IMR-90 (cell line): ENCODE measurements at regions not wholly inside any gene's neighbourhood (a gene's known extent, or its start where the extent isn't known, plus 50 kb on each side); places are given as distances from the start of the nearest gene placed in this dataset.

Source experiments
- ATAC-seq: fragments of 200-7000 bp; cut with Tn5 transposase; 2 replicates; pipeline ENCODE4 v1.9.1; 2020; ENCODE audit warnings: low read depth, mild to moderate bottlenecking, moderate library complexity
- BruUV-seq: library from RNA; stranded (reverse); fragments of 400-500 nt; replicated peaks from 2 replicates; lab custom pipeline; 2021; lab: Mats Ljungman, UMichigan
- CTCF ChIA-PET: fragments of 300-600 bp; formaldehyde crosslinking; extraction: SDS; loops from one replicate; lab custom pipeline; 2021; ENCODE audit warnings: antibody characterized with exemption; lab: Yijun Ruan, JAX
- POLR2A ChIA-PET: fragments of 300-600 bp; sonication (Branson Sonifier 250); formaldehyde crosslinking; loops from one replicate; lab custom pipeline; 2022; ENCODE audit warnings: antibody characterized with exemption; ENCODE audit not compliant: unreplicated experiment; lab: Charles Lee
- DNase-seq: peaks from one replicate; pipeline ENCODE4 v3.0.0; 2013
- H2AFZ ChIP-seq: replicated peaks from 2 replicates; pipeline ENCODE3; 2013; ENCODE audit warnings: low read length, mild to moderate bottlenecking; ENCODE audit not compliant: poor library complexity
- H2AK5ac ChIP-seq: 2 replicates; pipeline ENCODE4 v1.6.1; 2013; ENCODE audit warnings: low read depth, low read length, inconsistent platforms
- H2AK9ac ChIP-seq: replicated peaks from 2 replicates; pipeline ENCODE3; 2013; ENCODE audit warnings: mild to moderate bottlenecking, low read depth, low read length, moderate library complexity; ENCODE audit not compliant: poor library complexity
- H2BK120ac ChIP-seq: 2 replicates; pipeline ENCODE4 v1.6.1; 2013; ENCODE audit warnings: low read depth, low read length, inconsistent platforms
- H2BK15ac ChIP-seq: 3 replicates; pipeline ENCODE4 v1.6.1; 2013; ENCODE audit warnings: low read depth, low read length, inconsistent platforms
- H2BK20ac ChIP-seq: 2 replicates; pipeline ENCODE4 v1.6.1; 2013; ENCODE audit warnings: low read depth, mild to moderate bottlenecking, inconsistent platforms, low read length, moderate library complexity
- H2BK5ac ChIP-seq: 2 replicates; pipeline ENCODE4 v1.6.1; 2013; ENCODE audit warnings: mild to moderate bottlenecking, low read depth, low read length, inconsistent platforms; ENCODE audit not compliant: poor library complexity, severe bottlenecking
- H3K14ac ChIP-seq: replicated peaks from 2 replicates; pipeline ENCODE4 v1.6.1; 2013; ENCODE audit warnings: low read depth, low read length, inconsistent platforms
- H3K18ac ChIP-seq: 2 replicates; pipeline ENCODE4 v1.6.1; 2013; ENCODE audit warnings: low read depth, low read length, control low read depth
- H3K23ac ChIP-seq: 2 replicates; pipeline ENCODE4 v1.6.1; 2013; ENCODE audit warnings: low read depth, low read length, inconsistent platforms
- H3K27ac ChIP-seq: 2 replicates; pipeline ENCODE4 v1.5.1; 2013; ENCODE audit warnings: mild to moderate bottlenecking, control low read depth, low read length; ENCODE audit not compliant: insufficient read depth
- H3K27me3 ChIP-seq: 2 replicates; pipeline ENCODE4 v1.6.1; 2013; ENCODE audit warnings: low read length; ENCODE audit not compliant: control insufficient read depth, insufficient read depth
- H3K36me3 ChIP-seq: 2 replicates; pipeline ENCODE4 v1.6.1; 2013; ENCODE audit warnings: low read length, mixed read lengths; ENCODE audit not compliant: control insufficient read depth, insufficient read depth
- H3K4ac ChIP-seq: 2 replicates; pipeline ENCODE4 v1.6.1; 2013; ENCODE audit warnings: low read depth, low read length, inconsistent platforms
- H3K4me1 ChIP-seq: 2 replicates; pipeline ENCODE4 v1.6.1; 2013; ENCODE audit warnings: low read length, mixed read lengths; ENCODE audit not compliant: control insufficient read depth, insufficient read depth
- H3K4me2 ChIP-seq: 2 replicates; pipeline ENCODE4 v1.6.1; 2013; ENCODE audit warnings: low read depth, mild to moderate bottlenecking, control low read depth, low read length, moderate library complexity
- H3K4me3 ChIP-seq: 2 replicates; pipeline ENCODE4 v1.5.1; 2013; ENCODE audit warnings: low read depth, mild to moderate bottlenecking, control low read depth, low read length, moderate library complexity; ENCODE audit not compliant: insufficient read depth
- H3K56ac ChIP-seq: 2 replicates; pipeline ENCODE4 v1.6.1; 2013; ENCODE audit warnings: low read length, inconsistent platforms; ENCODE audit not compliant: insufficient read depth; ENCODE audit errors: extremely low read depth
- H3K79me1 ChIP-seq, 2 experiments: 2 replicates each; pipeline ENCODE4 v1.6.1; 2013; ENCODE audit warnings: low read length in 2 of 2, inconsistent platforms in 1 of 2, low read depth in 1 of 2
- H3K9ac ChIP-seq: 2 replicates; pipeline ENCODE4 v1.6.1; 2013; ENCODE audit warnings: low read depth, low read length, control low read depth
- H3K9me1 ChIP-seq: 2 replicates; pipeline ENCODE4 v1.6.1; 2013; ENCODE audit warnings: low read length, inconsistent platforms; ENCODE audit not compliant: insufficient read depth
- H3K9me3 ChIP-seq: 2 replicates; pipeline ENCODE4 v1.6.1; 2013; ENCODE audit warnings: low read length; ENCODE audit not compliant: control insufficient read depth, insufficient read depth
- H4K20me1 ChIP-seq: 2 replicates; pipeline ENCODE4 v1.6.1; 2013; ENCODE audit warnings: low read length, inconsistent platforms; ENCODE audit not compliant: insufficient read depth
- H4K5ac ChIP-seq: 2 replicates; pipeline ENCODE4 v1.6.1; 2013; ENCODE audit warnings: mild to moderate bottlenecking, low read depth, low read length, control low read depth
- H4K8ac ChIP-seq, 2 experiments: 2 replicates each; pipeline ENCODE4 v1.6.1; 2013; ENCODE audit warnings: low read depth in 2 of 2, low read length in 2 of 2, control low read depth in 1 of 2, inconsistent platforms in 1 of 2
- H4K91ac ChIP-seq: 2 replicates; pipeline ENCODE4 v1.6.1; 2013; ENCODE audit warnings: low read depth, low read length, inconsistent platforms; ENCODE audit not compliant: insufficient read depth
- BHLHE40 ChIP-seq: fragments of 150-350 bp; IDR thresholded peaks from 2 replicates; pipeline ENCODE4 v1.6.1; 2016; ENCODE audit warnings: mild to moderate bottlenecking, low read depth, low read length
- CEBPB ChIP-seq: IDR thresholded peaks from 2 replicates; pipeline ENCODE4 v1.6.1; 2012; ENCODE audit warnings: low read depth, low read length, improper control_type of control experiment
- CHD1 ChIP-seq: IDR thresholded peaks from 2 replicates; pipeline ENCODE4 v1.6.1; 2012; ENCODE audit warnings: low read depth, low read length, improper control_type of control experiment
- CTCF ChIP-seq: conservative IDR thresholded peaks from 2 replicates; pipeline ENCODE4 v1.5.1; 2012; ENCODE audit warnings: mild to moderate bottlenecking, low read depth, low read length, improper control_type of control experiment
- FOS ChIP-seq: fragments of 150-350 bp; IDR thresholded peaks from 2 replicates; pipeline ENCODE4 v1.6.1; 2016; ENCODE audit warnings: low read depth, low read length
- MAFK ChIP-seq: IDR thresholded peaks from 2 replicates; pipeline ENCODE4 v1.6.1; 2012; ENCODE audit warnings: low read depth, low read length, improper control_type of control experiment
- POLR2A ChIP-seq: IDR thresholded peaks from 2 replicates; pipeline ENCODE4 v1.6.1; 2012; ENCODE audit warnings: mild to moderate bottlenecking, low read depth, low read length
- RAD21 ChIP-seq: IDR thresholded peaks from 2 replicates; pipeline ENCODE4 v1.6.1; 2012; ENCODE audit warnings: low read length, improper control_type of control experiment
- RFX5 ChIP-seq: IDR thresholded peaks from 2 replicates; pipeline ENCODE4 v1.8.0; 2012; ENCODE audit warnings: low read depth, mild to moderate bottlenecking, low read length, moderate library complexity
- SMC3 ChIP-seq: fragments of 150-350 bp; IDR thresholded peaks from 2 replicates; pipeline ENCODE4 v1.6.1; 2016; ENCODE audit warnings: low read depth, mild to moderate bottlenecking, antibody characterized with exemption, low read length, moderate library complexity
- USF2 ChIP-seq: fragments of 150-350 bp; IDR thresholded peaks from 2 replicates; pipeline ENCODE4 v1.6.1; 2017; ENCODE audit warnings: mild to moderate bottlenecking, antibody characterized with exemption, low read length, low read depth
- WGBS, 2 experiments: methylation state at CpG; one replicate each; pipeline versions ENCODE4 v1.1.5 to v1.1.7; 2013; ENCODE audit warnings: missing lambda C conversion rate in 2 of 2; ENCODE audit not compliant: insufficient read length in 1 of 2; ENCODE audit errors: extremely low coverage in 2 of 2; 5-methylcytosine and 5-hydroxymethylcytosine counted together
- dilution Hi-C: fragments of 300-500 bp; cut with HindIII; formaldehyde crosslinking; loops from one replicate; pipeline ENCODE4 v1.14.3; 2018; ENCODE audit warnings: low sequenced_read_pairs; ENCODE audit not compliant: unreplicated experiment
- in situ Hi-C: fragments of 300-500 bp; cut with MboI; formaldehyde crosslinking; loops from 3 replicates; pipeline ENCODE4 v1.14.3; 2019; ENCODE audit warnings: low sequenced_read_pairs, inconsistent platforms, mixed read lengths
- intact Hi-C: fragments of 100-400 bp; cut with micrococcal nuclease; formaldehyde crosslinking; loops from 2 replicates; pipeline ENCODE4 v1.10.0; 2022

GRCh38 chr4:60944060-60944459 is 256.1 kb upstream of the ADGRL3 start:
- Histone ChIP-seq H2BK120ac (no peak overlapping the region), H4K5ac (no peak overlapping the region), H3K14ac (no peak overlapping the region), H2BK20ac (no peak overlapping the region), H3K79me1 (no peaks in the 10 kb centered on the region), H3K9me3 (0 out of 2 replicates have a peak, but pooled peaks cover 2% of the 10 kb centered on the region), H2BK15ac (no peak overlapping the region), H3K56ac (no peak overlapping the region), H3K18ac (no peak overlapping the region), H3K4ac (no peak overlapping the region), H3K9me1 (no peaks in the 10 kb centered on the region), H3K9ac (no peak overlapping the region), H3K4me2 (no peak overlapping the region), H4K20me1 (no peaks in the 10 kb centered on the region), H3K4me3 (no peak overlapping the region), H3K23ac (no peak overlapping the region), H2AK9ac (no peak overlapping the region), H3K36me3 (no peaks in the 10 kb centered on the region), H2AK5ac (no peak overlapping the region), H3K4me1 (no peaks in the 10 kb centered on the region), H2AFZ (no peak overlapping the region), H3K27me3 (no peaks in the 10 kb centered on the region), H3K27ac (no peak overlapping the region), H4K8ac (no peak overlapping the region), H2BK5ac (no peak overlapping the region), H4K91ac (no peak overlapping the region)
- BruUV-seq, result no TSS peak
- TF ChIP-seq FOS, result no peak
- no peak for TF ChIP-seq POLR2A
- no peak for TF ChIP-seq MAFK
- no peak for TF ChIP-seq SMC3
- no peak for TF ChIP-seq RAD21
- TF ChIP-seq CHD1, result no peak
- no peak for TF ChIP-seq CTCF
- TF ChIP-seq USF2, result no peak
- TF ChIP-seq RFX5, result no peak
- TF ChIP-seq BHLHE40, result no peak
- no peak for TF ChIP-seq CEBPB
- no CpG with 5 or more reads among the region's 1 CpG for WGBS, 2 experiments
- intact Hi-C loops (no loop called here), dilution Hi-C loops (no loop called here), in situ Hi-C loops (no loop called here)
- DNase-seq (no peak), ATAC-seq (no peak)
- ChIA-PET POLR2A (no interaction called here), CTCF (no interaction called here)
